Retinal pigment epithelial cell (primary cell): ENCODE measurements at regions not wholly inside any gene's neighbourhood (a gene's known extent, or its start where the extent isn't known, plus 50 kb on each side); places are given as distances from the start of the nearest gene placed in this dataset.

ENCODE experiments used
- DNase-seq: peaks from one replicate; pipeline ENCODE4 v3.0.0-alpha.2; 2010; ENCODE audit warnings: low read depth
- H3K4me3 ChIP-seq: 2 replicates; pipeline ENCODE4 v1.5.1; 2011; ENCODE audit warnings: mild to moderate bottlenecking, low read length, control low read depth, moderate library complexity
- TF ChIP-seq, protein P1 (sequence below): conservative IDR thresholded peaks from 2 replicates; pipeline ENCODE4 v1.5.1; 2011; ENCODE audit warnings: low read depth, low read length, control low read depth, inconsistent platforms

DNA sequence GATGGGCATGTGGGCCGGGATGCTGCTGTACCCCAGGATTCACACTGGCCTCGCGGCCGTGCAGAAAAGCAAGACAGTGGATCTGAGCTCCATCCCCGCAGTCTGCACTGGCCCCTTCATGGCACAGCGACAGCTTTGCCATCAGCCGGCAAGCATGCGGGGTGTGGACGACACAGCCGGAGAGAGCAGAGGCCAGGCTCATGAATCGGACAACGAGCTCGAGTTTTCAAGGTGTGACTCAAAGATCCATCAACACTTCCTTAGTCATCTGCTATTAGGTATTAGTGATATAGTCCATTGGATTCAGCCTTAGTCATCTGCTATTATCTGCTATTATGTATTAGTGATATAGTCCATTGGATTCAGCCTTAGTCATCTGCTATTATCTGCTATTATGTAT, 254.7 kb downstream of the KLF6 start:
- TF ChIP-seq, protein P1, sequence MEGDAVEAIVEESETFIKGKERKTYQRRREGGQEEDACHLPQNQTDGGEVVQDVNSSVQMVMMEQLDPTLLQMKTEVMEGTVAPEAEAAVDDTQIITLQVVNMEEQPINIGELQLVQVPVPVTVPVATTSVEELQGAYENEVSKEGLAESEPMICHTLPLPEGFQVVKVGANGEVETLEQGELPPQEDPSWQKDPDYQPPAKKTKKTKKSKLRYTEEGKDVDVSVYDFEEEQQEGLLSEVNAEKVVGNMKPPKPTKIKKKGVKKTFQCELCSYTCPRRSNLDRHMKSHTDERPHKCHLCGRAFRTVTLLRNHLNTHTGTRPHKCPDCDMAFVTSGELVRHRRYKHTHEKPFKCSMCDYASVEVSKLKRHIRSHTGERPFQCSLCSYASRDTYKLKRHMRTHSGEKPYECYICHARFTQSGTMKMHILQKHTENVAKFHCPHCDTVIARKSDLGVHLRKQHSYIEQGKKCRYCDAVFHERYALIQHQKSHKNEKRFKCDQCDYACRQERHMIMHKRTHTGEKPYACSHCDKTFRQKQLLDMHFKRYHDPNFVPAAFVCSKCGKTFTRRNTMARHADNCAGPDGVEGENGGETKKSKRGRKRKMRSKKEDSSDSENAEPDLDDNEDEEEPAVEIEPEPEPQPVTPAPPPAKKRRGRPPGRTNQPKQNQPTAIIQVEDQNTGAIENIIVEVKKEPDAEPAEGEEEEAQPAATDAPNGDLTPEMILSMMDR: no peak
- no peak for DNase-seq
- no peak overlapping the region for H3K4me3 ChIP-seq

DNA sequence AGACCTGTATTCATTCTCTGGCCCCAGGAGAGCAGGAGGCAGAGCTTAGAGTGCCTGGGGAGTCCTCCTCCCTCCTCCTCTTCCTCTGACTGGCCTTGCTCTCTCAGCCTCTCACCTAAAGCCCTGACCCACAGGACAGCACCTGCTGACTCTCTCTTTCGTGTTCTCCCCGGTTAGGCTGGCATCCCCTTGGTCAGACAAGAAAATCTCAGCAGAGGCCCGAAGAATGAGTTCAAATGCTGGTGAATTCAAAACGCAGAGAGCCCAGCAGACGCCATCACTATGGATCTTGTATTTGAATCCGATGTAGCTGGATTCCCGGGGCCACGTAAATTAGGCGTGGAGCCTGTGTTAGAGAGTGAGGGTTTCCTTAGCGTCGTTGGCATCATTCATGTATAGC, 255.3 kb downstream of the KLF6 start:
- TF ChIP-seq, protein P1: no peak
- no peak overlapping the region for H3K4me3 ChIP-seq
- DNase-seq: no peak

DNA sequence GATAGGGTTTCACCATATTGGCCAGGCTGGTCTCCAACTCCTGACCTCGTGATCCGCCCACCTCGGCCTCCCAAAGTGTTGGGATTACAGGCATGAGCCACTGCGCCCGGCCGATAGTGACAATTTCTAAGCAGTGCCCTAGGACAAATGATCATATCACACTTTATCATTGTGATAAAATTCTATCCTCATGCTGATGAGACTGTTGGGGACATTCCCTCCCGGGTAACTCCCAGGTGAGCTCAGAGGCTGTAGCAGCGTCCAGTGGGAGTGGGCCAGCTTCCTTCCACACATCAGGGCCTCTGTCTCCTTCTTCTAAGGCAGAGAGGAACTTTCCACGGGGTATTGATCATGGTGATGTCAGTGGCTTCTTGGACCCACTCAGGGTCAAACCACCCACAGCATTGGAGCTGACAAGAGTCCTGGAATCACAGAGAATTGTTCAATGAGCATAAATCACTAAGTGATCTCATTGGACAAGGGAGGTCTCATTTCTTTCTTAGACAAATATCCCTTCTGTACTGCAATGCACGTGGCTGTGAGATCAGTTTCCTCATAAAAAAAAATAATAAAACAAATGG, 256.1 kb downstream of the KLF6 start:
- DNase-seq: no peak
- TF ChIP-seq, protein P1: no peak
- no peak overlapping the region for H3K4me3 ChIP-seq

DNA sequence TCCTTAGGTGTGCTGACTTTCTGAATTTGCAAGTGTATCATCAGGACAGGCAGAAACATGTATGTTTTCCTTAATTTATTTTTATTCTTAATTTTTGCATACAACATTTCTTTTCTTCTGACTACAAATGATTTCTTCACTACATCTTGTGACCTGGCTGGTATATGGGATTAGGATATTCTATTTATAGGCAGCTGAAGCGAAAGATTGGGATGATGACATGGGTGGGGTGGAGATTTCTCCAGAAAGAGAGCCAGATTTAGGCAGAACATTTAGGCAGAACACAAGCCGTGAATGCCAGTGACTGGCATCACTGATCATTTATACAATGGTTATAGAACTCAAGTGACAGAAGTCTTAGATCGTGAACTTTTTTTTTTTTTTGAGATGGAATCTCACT, 256.7 kb downstream of the KLF6 start:
- H3K4me3 ChIP-seq: no peak overlapping the region
- TF ChIP-seq, protein P1: no peak
- no peak for DNase-seq

DNA sequence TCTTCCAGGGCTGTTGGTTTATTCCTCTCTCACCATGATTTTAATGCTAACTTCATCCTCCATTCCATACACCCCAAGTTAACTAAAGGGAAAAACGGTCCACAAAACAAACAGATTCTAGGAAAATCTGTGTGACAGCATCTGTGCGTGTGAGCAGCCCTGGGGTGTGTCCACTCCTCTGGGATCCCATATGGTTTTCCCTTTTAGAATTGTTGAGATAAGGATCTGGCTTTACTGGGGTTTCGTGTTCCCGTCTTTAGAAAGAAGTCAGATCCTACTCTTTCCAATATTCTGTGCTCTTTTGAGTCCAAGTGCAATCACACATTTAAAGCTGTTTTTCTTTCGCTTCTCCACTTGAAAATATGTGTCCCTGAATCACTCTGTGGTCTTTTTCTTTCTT, 257.1 kb downstream of the KLF6 start:
- H3K4me3 ChIP-seq: no peak overlapping the region
- TF ChIP-seq, protein P1: no peak
- no peak for DNase-seq

DNA sequence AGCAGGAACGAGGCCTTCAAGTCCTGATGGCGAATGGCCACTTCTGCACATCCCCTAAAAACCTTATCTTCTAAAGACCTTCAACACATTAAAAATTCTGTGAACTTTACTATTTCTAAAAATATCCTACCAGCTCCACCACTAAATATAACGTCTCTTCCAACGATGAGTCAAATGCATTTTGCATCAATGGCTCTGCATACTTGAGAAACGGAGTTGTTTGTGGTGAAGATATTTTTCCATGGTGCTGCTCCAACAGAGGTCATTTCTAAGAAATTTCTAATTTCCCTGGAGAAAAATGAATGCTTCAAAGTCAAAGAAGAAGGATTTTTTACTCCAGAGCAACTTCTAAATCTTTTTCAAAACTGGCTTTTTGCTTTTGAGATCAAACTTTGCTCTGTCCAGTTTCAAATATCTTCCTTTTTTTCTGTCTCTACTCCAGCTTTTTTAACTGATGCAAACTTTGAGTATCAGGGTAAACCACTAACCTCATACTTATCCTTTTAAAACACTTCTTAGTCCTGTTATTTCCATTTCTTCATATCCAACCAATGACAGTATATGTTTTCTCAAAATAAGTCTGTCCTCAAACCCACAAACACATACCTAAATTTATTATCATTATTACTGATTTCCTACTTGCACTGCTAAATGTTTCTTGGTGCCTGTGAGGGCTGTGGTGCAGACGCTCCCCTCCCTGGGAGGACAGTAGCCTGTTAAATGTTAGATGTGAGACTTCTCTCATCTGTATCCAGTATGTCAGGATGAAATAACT, 258.1 kb downstream of the KLF6 start:
- TF ChIP-seq, protein P1: no peak
- no peak for DNase-seq
- H3K4me3 ChIP-seq: no peak overlapping the region
